Activated CD8-positive, alpha-beta T cell treated with anti-CD3 and anti-CD28 coated beads for 36 hours (primary cell): ENCODE measurements at regions not wholly inside any gene's neighbourhood (a gene's known extent, or its start where the extent isn't known, plus 50 kb on each side); places are given as distances from the start of the nearest gene placed in this dataset.

Experiments used
- ATAC-seq: fragments of 200-7000 bp; cut with Tn5 transposase; one replicate; pipeline ENCODE4 v1.10.0; 2021; ENCODE audit warnings: mild to moderate bottlenecking, moderate library complexity
- CTCF ChIA-PET: fragments of 350-600 bp; sonication (Branson Sonifier 250); formaldehyde crosslinking; loops from one replicate; lab custom pipeline; 2021; ENCODE audit warnings: antibody characterized with exemption; lab: Charles Lee
- POLR2A ChIA-PET: fragments of 350-600 bp; sonication (Branson Sonifier 250); formaldehyde crosslinking; loops from one replicate; lab custom pipeline; 2021; ENCODE audit warnings: antibody characterized with exemption; lab: Charles Lee
- DNase-seq: peaks from one replicate; pipeline ENCODE4 v3.0.0-alpha.2; 2020
- H3K27ac Mint-ChIP-seq: one replicate; pipeline ENCODE4 v1.8.0; 2021; ENCODE audit warnings: mild to moderate bottlenecking, mixed read lengths
- H3K27me3 Mint-ChIP-seq: one replicate; pipeline ENCODE4 v1.8.0; 2021; ENCODE audit warnings: mixed read lengths
- H3K36me3 Mint-ChIP-seq: one replicate; pipeline ENCODE4 v1.8.0; 2021; ENCODE audit warnings: low read depth, mixed read lengths
- H3K4me1 Mint-ChIP-seq: one replicate; pipeline ENCODE4 v1.8.0; 2021; ENCODE audit warnings: low read depth, mixed read lengths
- H3K4me3 Mint-ChIP-seq: one replicate; pipeline ENCODE4 v1.8.0; 2021; ENCODE audit warnings: mild to moderate bottlenecking, moderate library complexity, mixed read lengths
- H3K9me3 Mint-ChIP-seq: one replicate; pipeline ENCODE4 v1.8.0; 2021; ENCODE audit warnings: mixed read lengths
- CTCF ChIP-seq: fragments of 200-600 bp; IDR thresholded peaks from one replicate; pipeline ENCODE4 v1.8.0; 2022; ENCODE audit warnings: antibody characterized with exemption, mild to moderate bottlenecking
- intact Hi-C: fragments of 100-400 bp; cut with micrococcal nuclease; formaldehyde crosslinking; loops from one replicate; pipeline ENCODE4 v1.10.0; 2022

GRCh38 chr9:13810510-13810909 lies 503.4 kb downstream of the NFIB start:
- intact Hi-C loops: no loop called here
- DNase-seq (no peak), ATAC-seq (no peak)
- no peaks in the 10 kb centered on the region for H3K36me3 Mint-ChIP-seq
- H3K27ac Mint-ChIP-seq: no peak overlapping the region
- no peak overlapping the region for H3K4me3 Mint-ChIP-seq
- H3K4me1 Mint-ChIP-seq: no peaks in the 10 kb centered on the region
- no peaks in the 10 kb centered on the region for H3K27me3 Mint-ChIP-seq
- TF ChIP-seq CTCF: no peak
- CTCF ChIA-PET: no interaction called here
- POLR2A ChIA-PET: no interaction called here
- peaks cover 2% of the 10 kb centered on the region for H3K9me3 Mint-ChIP-seq

- no peaks in the 10 kb centered on the region for H3K27me3 Mint-ChIP-seq
- no peaks in the 10 kb centered on the region for H3K36me3 Mint-ChIP-seq
- H3K4me3 Mint-ChIP-seq: no peak overlapping the region
- DNase-seq: no peak
- no peak for ATAC-seq
- ChIA-PET POLR2A (no interaction called here), CTCF (no interaction called here)
- no peak overlapping the region for H3K27ac Mint-ChIP-seq
- peaks cover 4% of the 10 kb centered on the region for H3K9me3 Mint-ChIP-seq
- TF ChIP-seq CTCF: no peak
- H3K4me1 Mint-ChIP-seq: no peaks in the 10 kb centered on the region
- intact Hi-C loops: no loop called here
Measured at GRCh38 chr9:13809401-13809800, 504.5 kb downstream of the NFIB start.

GRCh38 chr9:13807118-13807517 lies 506.8 kb downstream of the NFIB start:
- CTCF ChIA-PET: no interaction called here
- no peak for TF ChIP-seq CTCF
- intact Hi-C loops: no loop called here

GRCh38 chr9:13806714-13807113 lies 507.2 kb downstream of the NFIB start:
- DNase-seq: no peak
- Mint-ChIP-seq H3K27me3 (no peaks in the 10 kb centered on the region), H3K9me3 (peaks cover 4% of the 10 kb centered on the region), H3K36me3 (no peaks in the 10 kb centered on the region), H3K4me3 (no peak overlapping the region), H3K27ac (no peak overlapping the region), H3K4me1 (no peaks in the 10 kb centered on the region)
- ChIA-PET CTCF (no interaction called here), POLR2A (no interaction called here)
- ATAC-seq: no peak
- no peak for TF ChIP-seq CTCF
- intact Hi-C loops: no loop called here

More at GRCh38 chr9:13807118-13807517, 506.8 kb downstream of the NFIB start:
- no peak for ATAC-seq
- Mint-ChIP-seq H3K9me3 (peaks cover 4% of the 10 kb centered on the region), H3K27me3 (no peaks in the 10 kb centered on the region), H3K4me3 (no peak overlapping the region), H3K27ac (no peak overlapping the region), H3K36me3 (no peaks in the 10 kb centered on the region), H3K4me1 (no peaks in the 10 kb centered on the region)
- no peak for DNase-seq
- POLR2A ChIA-PET: no interaction called here

GRCh38 chr9:13805546-13805945 lies 508.4 kb downstream of the NFIB start:
- POLR2A ChIA-PET: no interaction called here
- ATAC-seq: no peak
- no peaks in the 10 kb centered on the region for H3K36me3 Mint-ChIP-seq
- no peaks in the 10 kb centered on the region for H3K4me1 Mint-ChIP-seq
- intact Hi-C loops: no loop called here
- peaks cover 4% of the 10 kb centered on the region for H3K9me3 Mint-ChIP-seq
- H3K27me3 Mint-ChIP-seq: no peaks in the 10 kb centered on the region
- CTCF ChIA-PET: no interaction called here
- no peak overlapping the region for H3K27ac Mint-ChIP-seq
- DNase-seq: no peak
- TF ChIP-seq CTCF: no peak
- H3K4me3 Mint-ChIP-seq: no peak overlapping the region
